PC-3 (cell line): ENCODE measurements at regions not wholly inside any gene's neighbourhood (a gene's known extent, or its start where the extent isn't known, plus 50 kb on each side); places are given as distances from the start of the nearest gene placed in this dataset.

Experiments
- EZH2 ChIP-seq: fragments of 300-600 bp; sonication (generic); IDR thresholded peaks from one replicate; pipeline ENCODE4 v1.6.1; 2017; ENCODE audit warnings: antibody characterized with exemption, mild to moderate bottlenecking, low read length; ENCODE audit not compliant: unreplicated experiment
- EZH2phosphoT487 ChIP-seq: fragments of 300-600 bp; sonication (generic); IDR thresholded peaks from 2 replicates; pipeline ENCODE4 v1.6.1; 2018; ENCODE audit warnings: mild to moderate bottlenecking, antibody characterized with exemption, low read length, borderline replicate concordance
- TF ChIP-seq, protein P1 (sequence below): fragments of 300-600 bp; sonication (generic); conservative IDR thresholded peaks from 2 replicates; pipeline ENCODE4 v1.5.1; 2017; ENCODE audit warnings: antibody characterized with exemption, low read depth, mild to moderate bottlenecking, low read length

DNA sequence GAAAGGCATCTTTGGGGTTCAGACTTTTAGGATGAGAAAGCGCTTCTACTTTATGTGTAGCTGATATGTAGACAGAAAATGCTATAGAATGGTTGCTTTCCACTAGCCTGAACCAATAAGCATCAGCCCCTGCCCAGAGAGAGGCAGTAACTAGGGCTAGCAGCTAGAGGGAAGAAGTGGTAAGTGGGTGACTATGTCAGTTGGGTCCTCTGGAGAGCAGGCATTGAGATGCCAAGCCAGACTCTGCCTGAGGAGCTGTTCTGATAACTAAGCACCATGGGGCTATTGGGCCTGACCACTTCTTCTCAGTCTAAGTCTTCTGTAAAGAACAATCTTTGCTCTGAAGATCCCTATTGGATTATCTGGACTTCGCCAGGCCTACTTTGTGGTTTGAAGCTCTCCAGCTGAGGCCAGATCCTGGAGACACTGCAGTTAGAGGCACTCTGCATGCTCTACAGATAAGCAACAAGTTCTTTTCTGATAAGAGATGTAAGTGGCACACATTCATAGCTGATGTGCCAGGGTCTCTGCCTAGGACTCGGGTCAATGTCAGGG lies 146.1 kb downstream of the RBM46 start:
- TF ChIP-seq, protein P1, sequence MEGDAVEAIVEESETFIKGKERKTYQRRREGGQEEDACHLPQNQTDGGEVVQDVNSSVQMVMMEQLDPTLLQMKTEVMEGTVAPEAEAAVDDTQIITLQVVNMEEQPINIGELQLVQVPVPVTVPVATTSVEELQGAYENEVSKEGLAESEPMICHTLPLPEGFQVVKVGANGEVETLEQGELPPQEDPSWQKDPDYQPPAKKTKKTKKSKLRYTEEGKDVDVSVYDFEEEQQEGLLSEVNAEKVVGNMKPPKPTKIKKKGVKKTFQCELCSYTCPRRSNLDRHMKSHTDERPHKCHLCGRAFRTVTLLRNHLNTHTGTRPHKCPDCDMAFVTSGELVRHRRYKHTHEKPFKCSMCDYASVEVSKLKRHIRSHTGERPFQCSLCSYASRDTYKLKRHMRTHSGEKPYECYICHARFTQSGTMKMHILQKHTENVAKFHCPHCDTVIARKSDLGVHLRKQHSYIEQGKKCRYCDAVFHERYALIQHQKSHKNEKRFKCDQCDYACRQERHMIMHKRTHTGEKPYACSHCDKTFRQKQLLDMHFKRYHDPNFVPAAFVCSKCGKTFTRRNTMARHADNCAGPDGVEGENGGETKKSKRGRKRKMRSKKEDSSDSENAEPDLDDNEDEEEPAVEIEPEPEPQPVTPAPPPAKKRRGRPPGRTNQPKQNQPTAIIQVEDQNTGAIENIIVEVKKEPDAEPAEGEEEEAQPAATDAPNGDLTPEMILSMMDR, result no peak
- TF ChIP-seq EZH2 (no peak), EZH2phosphoT487 (no peak)
